22Rv1 (cell line): ENCODE measurements at regions not wholly inside any gene's neighbourhood (a gene's known extent, or its start where the extent isn't known, plus 50 kb on each side); places are given as distances from the start of the nearest gene placed in this dataset.

Experiments
- CTCF ChIP-seq: fragments of 450-650 bp; IDR thresholded peaks from 2 replicates; pipeline ENCODE4 v1.5.1; 2017; ENCODE audit warnings: mild to moderate bottlenecking
- ZFX ChIP-seq: fragments of 450-650 bp; IDR thresholded peaks from 2 replicates; pipeline ENCODE4 v1.6.1; 2017; ENCODE audit warnings: antibody characterized with exemption, borderline replicate concordance

- no peak for TF ChIP-seq CTCF
- no peak for TF ChIP-seq ZFX
These were observed 319.7 kb downstream of the ADGRD1 start for GRCh38 chr12:131273291-131273845.
